HK-2 (cell line): ENCODE measurements at regions not wholly inside any gene's neighbourhood (a gene's known extent, or its start where the extent isn't known, plus 50 kb on each side); places are given as distances from the start of the nearest gene placed in this dataset.

Experiments
- DNase-seq: peaks from one replicate; pipeline ENCODE4 v3.0.0-alpha.2; 2018; ENCODE audit not compliant: unreplicated experiment

- no peak for DNase-seq
These were observed 52.5 kb upstream of the PDE8B start for GRCh38 chr5:77157732-77158532.

DNA sequence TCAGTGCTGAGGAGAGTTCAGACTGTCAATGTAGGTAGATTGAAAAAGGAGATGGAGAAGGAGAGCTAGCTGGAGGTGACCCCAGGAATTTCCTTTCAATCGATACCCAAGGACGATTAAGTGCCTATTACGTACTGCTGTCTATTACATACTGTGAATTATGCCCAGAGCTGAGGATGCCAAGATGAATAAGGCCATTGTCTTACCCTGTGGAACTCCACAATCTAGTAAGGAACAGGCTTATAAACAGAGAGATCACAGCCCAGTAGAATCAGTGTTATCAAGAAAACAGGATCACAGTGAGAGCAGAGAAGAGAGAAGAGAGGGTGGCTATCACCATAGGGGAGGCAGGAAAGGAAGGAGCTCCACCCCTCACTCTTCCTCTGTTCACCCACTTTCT, 54.1 kb upstream of the PDE8B start:
- DNase-seq: no peak

- no peak for DNase-seq
These were observed 55.2 kb upstream of the PDE8B start for GRCh38 chr5:77155179-77155785.

DNA sequence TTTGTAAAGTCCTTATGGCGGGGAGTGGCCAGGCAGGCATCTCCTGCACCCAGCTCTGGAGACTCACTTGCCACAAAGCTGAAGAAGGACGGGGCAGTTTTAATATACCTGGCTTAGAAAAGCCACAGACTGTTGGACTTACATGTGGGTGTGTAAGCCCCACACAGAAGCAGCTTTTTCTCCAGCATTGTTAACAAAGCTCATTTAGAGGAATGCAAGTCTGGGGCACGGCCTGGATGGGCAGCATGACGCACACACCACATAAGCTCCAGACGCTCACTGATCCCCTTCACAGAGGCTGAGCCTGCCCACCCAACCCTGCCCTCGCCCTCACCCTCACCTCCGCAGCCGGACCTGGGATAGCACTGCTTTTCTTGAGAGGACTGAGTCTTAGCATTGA, 58.0 kb upstream of the PDE8B start:
- no peak for DNase-seq

GRCh38 chr5:77151501-77151900, 59.0 kb upstream of the PDE8B start:
- no peak for DNase-seq

- no peak for DNase-seq
These were observed 59.8 kb upstream of the ZBED3 start for GRCh38 chr5:77146896-77147295.

- DNase-seq: no peak
These were observed 58.6 kb upstream of the ZBED3 start for GRCh38 chr5:77145666-77146065.

GRCh38 chr5:77144837-77145139, 57.7 kb upstream of the ZBED3 start:
- no peak for DNase-seq

DNA sequence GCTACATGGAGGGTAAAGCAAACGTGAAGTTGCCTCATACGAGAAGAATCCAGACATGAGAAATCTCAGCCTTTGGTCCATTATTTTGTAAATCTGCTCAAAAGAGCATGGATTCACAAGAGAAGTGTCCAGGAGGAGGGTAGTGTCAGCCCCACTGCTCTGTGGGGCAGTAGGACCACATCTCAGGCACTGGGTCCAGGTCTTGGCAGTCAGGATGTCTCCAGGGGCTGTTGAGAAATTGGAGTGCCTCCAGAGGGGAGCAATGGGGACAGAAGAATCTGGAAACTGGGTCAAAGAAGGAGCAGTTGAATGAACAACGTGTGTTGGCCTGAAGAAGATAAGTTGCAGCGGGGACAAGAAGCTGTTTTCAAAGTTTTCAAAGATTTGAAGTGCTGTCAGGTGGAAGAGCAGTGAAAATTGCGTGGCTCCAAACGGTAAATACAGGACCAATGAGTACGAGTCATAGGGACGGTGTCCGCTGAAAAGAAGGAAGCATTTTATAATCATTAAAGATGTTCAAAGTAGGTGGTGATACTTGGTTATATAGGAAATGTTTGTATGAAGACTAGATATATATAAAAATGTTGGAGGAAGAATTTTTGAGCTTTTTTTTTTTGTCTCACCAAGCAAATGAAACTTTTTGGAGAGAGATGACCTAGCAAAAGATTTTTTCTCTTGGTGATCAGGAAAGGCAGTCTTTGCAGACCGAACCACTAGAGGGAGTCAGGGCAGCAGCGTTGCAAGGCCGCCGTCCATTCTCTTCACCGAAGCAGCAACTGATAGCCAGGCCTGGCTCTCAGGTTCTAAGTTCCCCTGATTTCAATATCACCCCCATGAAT, 57.1 kb upstream of the ZBED3 start:
- peak; percentile 33 for DNase-seq

DNA sequence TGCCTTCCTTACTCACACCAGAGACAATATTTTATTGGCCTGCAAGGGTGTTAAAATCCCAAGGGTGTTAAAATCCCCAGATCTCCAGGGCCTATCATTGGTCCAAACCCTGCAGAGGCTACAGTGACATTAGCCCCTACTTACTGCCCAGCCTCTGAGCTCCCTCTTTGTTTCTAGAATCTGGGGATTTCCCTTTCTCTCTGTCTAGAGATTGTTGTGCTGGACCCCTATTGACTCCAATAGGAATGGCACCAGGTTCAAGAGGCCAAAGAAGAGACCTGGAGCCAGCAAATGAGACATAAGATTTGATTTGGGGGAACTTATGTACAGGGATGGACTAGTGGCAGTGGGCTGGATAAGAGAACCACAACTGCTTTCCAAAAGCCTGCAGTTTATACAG, 53.3 kb upstream of the ZBED3 start:
- DNase-seq: no peak

DNA sequence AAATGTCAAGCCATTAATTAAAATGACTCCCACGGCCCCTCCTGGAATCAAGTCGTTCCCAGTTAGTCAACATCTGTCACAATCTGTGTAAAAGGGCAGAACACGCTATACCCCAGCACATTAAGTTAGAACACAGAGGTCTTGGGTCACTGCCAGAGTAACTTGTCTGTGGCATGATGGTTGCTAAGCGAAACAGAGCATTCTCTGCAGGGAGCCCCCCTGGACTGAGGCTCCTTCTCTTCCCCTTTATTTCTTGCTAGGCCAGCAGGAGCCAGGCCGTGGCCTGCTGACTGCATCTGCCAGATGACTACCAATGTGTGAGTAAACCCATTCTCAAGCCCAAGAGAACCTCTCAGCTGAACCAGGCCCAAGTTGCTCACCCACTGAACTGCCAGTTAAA, 51.9 kb upstream of the ZBED3 start:
- no peak for DNase-seq
